Occipital lobe (tissue), 1 donor: ENCODE measurements at regions not wholly inside any gene's neighbourhood (a gene's known extent, or its start where the extent isn't known, plus 50 kb on each side); places are given as distances from the start of the nearest gene placed in this dataset.

ENCODE experiments used
- DNase-seq: peaks from one replicate; lab custom pipeline; 2025; lab: John Stamatoyannopoulos, UW

- DNase-seq, result no peak
These were observed 576.7 kb upstream of the DIPK2B start for GRCh38 chrX:45777366-45777765.

GRCh38 chrX:45775468-45775867 lies 574.8 kb upstream of the DIPK2B start:
- no peak for DNase-seq

- no peak for DNase-seq
These were observed 574.3 kb upstream of the DIPK2B start for GRCh38 chrX:45774961-45775360.

- no peak for DNase-seq
These were observed 572.9 kb upstream of the DIPK2B start for GRCh38 chrX:45773572-45773971.

DNA sequence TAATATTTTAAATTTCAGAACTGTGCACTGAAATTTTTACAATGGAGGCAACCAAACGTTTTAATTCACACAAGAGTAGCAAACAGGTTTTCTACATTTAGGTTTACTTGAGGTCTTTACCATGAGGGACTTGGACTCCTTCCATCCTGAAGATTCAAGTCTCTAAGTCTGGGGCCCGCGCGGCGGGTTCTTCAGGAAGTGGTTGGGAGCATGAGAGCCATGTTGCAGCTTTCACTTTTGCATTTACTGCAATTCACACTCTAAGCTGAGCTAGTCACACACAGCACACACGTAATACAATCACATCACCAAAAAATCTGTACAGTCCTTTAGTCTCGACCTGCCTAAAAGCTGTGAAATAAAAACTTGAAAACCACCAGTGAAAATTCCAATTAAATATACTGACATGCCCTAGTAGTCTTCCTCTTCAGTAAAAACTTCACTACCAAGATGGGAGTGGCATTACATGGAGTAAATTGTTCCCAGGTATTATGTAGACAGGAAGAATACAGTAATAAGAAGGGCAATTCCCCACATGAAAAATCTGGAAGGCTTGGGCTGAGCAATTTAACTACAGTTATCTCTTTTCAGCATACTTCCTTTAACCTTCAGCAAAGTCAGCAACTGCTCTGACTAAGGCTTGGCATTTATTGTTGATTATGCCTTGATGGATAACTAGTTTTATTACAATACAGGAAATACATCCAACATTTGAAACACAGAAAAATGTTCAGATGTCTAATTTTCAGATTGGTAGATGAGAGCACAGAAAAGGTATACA lies 571.1 kb upstream of the DIPK2B start:
- DNase-seq, result no peak

- DNase-seq, result no peak
These were observed 570.4 kb upstream of the DIPK2B start for GRCh38 chrX:45771114-45771513.

GRCh38 chrX:45769761-45770582 lies 569.3 kb upstream of the DIPK2B start:
- DNase-seq, result peak; percentile 13

GRCh38 chrX:45768666-45769236 lies 568.1 kb upstream of the DIPK2B start:
- no peak for DNase-seq

GRCh38 chrX:45766981-45767501 lies 566.4 kb upstream of the DIPK2B start:
- DNase-seq, result no peak

DNA sequence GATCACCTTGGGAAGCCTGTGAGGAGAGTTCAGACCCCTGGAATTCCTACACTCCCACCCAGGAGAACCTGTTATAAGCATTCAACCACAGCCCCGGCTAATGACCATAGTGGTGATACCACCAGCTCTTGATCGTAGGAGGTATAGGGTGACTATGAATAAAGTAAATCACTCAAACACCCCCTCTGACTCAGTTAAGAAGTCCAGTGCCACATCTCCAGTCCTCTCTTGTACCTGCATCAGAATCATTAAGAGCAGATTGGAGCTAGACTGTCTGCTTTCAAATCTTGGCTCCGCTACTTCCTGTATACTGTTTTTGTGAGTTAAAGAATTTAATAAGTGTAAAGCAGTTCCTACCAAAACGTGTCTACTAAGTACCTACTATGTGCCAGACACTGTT lies 565.1 kb upstream of the DIPK2B start:
- no peak for DNase-seq

GRCh38 chrX:45765281-45765680 lies 564.6 kb upstream of the DIPK2B start:
- DNase-seq, result no peak

DNA sequence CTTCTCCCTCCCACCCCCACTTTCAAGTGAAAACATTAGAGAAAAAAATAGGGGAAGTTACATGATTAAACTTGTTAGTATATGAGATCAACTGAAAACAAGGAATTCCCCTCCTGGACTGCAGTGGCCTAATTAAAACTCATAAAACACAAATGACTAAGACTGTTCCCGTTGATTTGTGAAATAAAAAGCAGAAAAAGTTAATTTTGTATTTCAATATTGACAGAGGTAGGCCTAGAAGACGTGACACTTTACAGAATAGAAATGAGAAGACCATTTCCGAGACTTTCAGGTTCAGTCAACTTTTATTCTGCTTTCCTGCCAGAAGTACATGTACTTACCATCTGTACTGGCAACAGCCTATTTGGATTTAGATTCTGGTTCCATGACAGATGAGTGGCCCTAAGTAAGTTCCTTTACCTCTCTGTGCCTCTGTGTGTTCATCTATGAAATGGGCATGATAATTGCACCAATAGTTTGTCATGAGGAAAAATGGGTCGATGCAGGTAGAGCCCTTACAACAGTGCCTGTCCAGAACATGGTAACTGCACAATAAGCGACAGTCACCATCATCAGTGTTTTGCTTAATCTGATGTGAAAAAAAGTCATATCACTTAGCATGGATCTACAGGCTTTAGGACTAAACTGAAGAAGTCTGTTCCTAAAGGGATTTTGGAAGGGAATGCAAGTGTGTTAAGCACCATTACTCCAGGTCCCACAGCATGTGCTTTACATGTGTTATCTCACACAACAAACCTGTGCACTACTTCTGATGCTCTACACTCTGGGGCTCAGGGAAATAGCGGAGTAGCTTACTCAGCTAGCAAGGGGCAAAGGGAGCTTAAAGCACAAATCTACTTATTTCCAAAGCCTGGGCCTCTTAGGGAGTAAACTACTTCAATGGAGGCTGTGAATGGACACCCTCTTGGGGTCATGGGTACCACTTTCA lies 562.3 kb upstream of the DIPK2B start:
- no peak for DNase-seq

DNA sequence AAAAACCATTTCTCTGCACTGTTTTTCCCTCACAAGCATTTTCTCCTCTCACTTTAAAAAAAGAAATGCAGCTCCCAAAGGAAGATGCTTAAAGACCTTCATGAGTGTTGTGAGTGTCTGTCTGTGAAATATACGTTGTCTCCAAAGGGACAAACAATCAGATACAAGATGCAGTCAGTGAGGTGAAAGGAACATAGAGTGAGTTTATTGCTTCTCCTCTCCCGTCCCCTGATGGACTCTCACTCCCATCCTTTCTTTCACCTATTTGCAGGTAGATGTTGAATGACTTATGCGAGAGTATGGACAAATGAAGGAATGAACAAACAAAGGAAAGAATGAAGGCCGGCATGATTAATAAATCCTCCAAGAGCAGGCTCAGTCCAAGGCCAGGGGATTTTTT lies 561.2 kb upstream of the DIPK2B start:
- DNase-seq, result no peak

DNA sequence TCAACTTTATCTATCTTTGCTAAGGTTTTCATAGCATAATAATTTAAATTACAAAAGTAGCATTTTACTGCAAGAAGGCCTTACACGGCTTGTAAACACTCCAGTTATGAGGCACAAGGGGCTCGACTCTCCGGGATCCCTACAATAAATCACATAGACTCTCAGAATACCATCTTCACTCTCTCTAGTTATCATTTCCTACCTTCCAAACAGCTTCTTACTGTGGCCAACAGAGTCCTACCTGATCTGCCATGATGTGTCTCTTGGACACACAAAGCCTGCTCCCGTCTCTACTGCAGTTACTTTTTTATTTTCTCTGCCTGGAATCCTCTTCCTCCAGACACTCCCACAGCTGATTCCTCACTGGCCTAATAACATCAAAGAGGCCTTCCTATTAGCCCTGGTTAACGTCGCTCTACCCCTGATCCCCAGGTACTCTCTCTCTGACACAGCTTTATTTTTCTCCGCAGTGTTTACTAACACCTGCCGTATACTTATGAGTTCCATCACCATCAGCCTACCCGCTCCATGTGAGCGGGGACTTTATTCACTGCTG lies 559.6 kb upstream of the DIPK2B start:
- no peak for DNase-seq

DNA sequence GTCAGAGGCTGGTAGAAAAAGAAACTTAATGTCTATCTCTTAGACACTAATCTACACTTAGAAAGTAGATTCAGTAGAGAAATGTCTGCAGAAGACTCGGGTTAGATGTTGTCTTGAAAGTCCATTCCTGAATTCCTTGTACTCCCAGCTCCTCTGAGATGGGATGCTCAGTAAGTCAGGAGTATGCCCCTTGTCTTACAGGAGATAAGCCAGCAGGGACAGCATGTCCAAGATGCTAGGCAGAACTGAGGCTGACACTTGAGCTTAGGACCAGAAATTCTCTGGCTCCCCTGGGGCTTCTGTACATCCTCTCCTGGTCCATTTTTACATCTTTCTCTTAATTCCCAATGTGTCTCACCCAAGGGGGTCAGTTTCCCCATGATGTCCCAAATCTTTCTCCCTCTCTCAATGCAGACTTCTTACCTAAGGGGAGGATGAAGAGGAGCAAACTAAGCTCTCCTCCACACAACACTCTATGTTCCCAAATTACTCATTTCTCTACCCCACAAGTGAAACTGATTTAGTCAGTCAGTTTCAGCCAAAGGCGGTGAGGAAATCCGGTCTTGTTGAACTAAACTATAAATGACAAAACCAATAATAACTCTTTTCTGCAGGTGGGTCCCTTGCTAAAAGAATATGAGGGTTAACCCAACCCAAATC lies 558.2 kb upstream of the DIPK2B start:
- DNase-seq, result no peak

- no peak for DNase-seq
These were observed 557.6 kb upstream of the DIPK2B start for GRCh38 chrX:45758319-45758718.

- no peak for DNase-seq
These were observed 556.6 kb upstream of the DIPK2B start for GRCh38 chrX:45757272-45757671.

- DNase-seq, result no peak
These were observed 555.9 kb upstream of the DIPK2B start for GRCh38 chrX:45756557-45756956.

- DNase-seq, result no peak
These were observed 555.0 kb upstream of the DIPK2B start for GRCh38 chrX:45755703-45756102.

- DNase-seq, result no peak
These were observed 550.5 kb upstream of the DIPK2B start for GRCh38 chrX:45751156-45751555.
